Lower lobe of right lung (tissue), 2 donors: ENCODE measurements at regions not wholly inside any gene's neighbourhood (a gene's known extent, or its start where the extent isn't known, plus 50 kb on each side); places are given as distances from the start of the nearest gene placed in this dataset.

Source experiments
- ATAC-seq, 2 donors: fragments of 200-7000 bp; cut with Tn5 transposase; one replicate each; pipeline ENCODE4 v1.9.1; 2020 to 2022; ENCODE audit warnings: mild to moderate bottlenecking in 2 of 2, moderate library complexity in 2 of 2
- DNase-seq: peaks from one replicate; pipeline ENCODE4 v3.0.0-alpha.2; 2020
- H3K27ac ChIP-seq: fragments of 200-600 bp; one replicate; pipeline ENCODE4 v1.8.0; 2022
- H3K27me3 ChIP-seq: fragments of 200-600 bp; one replicate; pipeline ENCODE4 v1.8.0; 2022; ENCODE audit warnings: low read depth
- H3K36me3 ChIP-seq: fragments of 200-600 bp; one replicate; pipeline ENCODE4 v1.8.0; 2022; ENCODE audit warnings: mild to moderate bottlenecking
- H3K4me1 ChIP-seq: fragments of 200-600 bp; one replicate; pipeline ENCODE4 v1.8.0; 2022
- H3K4me3 ChIP-seq: fragments of 200-600 bp; one replicate; pipeline ENCODE4 v1.8.0; 2022; ENCODE audit warnings: mild to moderate bottlenecking
- H3K9me3 ChIP-seq: fragments of 200-600 bp; one replicate; pipeline ENCODE4 v1.8.0; 2022
- CTCF ChIP-seq: fragments of 200-600 bp; IDR thresholded peaks from one replicate; pipeline ENCODE4 v1.8.0; 2022; ENCODE audit warnings: antibody characterized with exemption, mild to moderate bottlenecking
- intact Hi-C: fragments of 100-400 bp; cut with DNase I; formaldehyde crosslinking; loops from one replicate; pipeline ENCODE4 v1.11.0; 2022
- donor health status: DM: no; HTN: yes; CAD: no; lungs with severe emphysema.

GRCh38 chr5:173557123-173557903 is 59.1 kb downstream of the BOD1 start:
- intact Hi-C loops = no loop called here
- no peaks in the 10 kb centered on the region for H3K36me3 ChIP-seq
- H3K4me1 ChIP-seq = no peaks in the 10 kb centered on the region
- H3K27ac ChIP-seq = no peak overlapping the region
- peaks cover 5% of the 10 kb centered on the region for H3K9me3 ChIP-seq
- ATAC-seq (no peak), DNase-seq (no peak)
- TF ChIP-seq CTCF = no peak
- no peak overlapping the region for H3K4me3 ChIP-seq
- peaks cover 22% of the 10 kb centered on the region for H3K27me3 ChIP-seq

- Histone ChIP-seq H3K9me3 (peaks cover 5% of the 10 kb centered on the region), H3K4me1 (no peaks in the 10 kb centered on the region), H3K27me3 (peaks cover 22% of the 10 kb centered on the region), H3K4me3 (no peak overlapping the region), H3K36me3 (no peaks in the 10 kb centered on the region), H3K27ac (no peak overlapping the region)
- no peak for TF ChIP-seq CTCF
- ATAC-seq = no peak
- intact Hi-C loops = no loop called here
- DNase-seq = no peak
Observed at GRCh38 chr5:173556142-173557028, 60.1 kb downstream of the BOD1 start.

- Histone ChIP-seq H3K4me3 (no peak overlapping the region), H3K27ac (no peak overlapping the region), H3K27me3 (peaks cover 22% of the 10 kb centered on the region), H3K36me3 (no peaks in the 10 kb centered on the region), H3K4me1 (no peaks in the 10 kb centered on the region), H3K9me3 (peaks cover 5% of the 10 kb centered on the region)
- no peak for TF ChIP-seq CTCF
- intact Hi-C loops = no loop called here
- DNase-seq = no peak
- ATAC-seq = no peak
Observed at GRCh38 chr5:173554989-173555705, 61.3 kb downstream of the BOD1 start.

GRCh38 chr5:173554038-173554955 is 62.2 kb downstream of the BOD1 start:
- Histone ChIP-seq H3K36me3 (no peaks in the 10 kb centered on the region), H3K27me3 (peaks cover 20% of the 10 kb centered on the region), H3K27ac (no peak overlapping the region), H3K4me1 (no peaks in the 10 kb centered on the region), H3K4me3 (no peak overlapping the region), H3K9me3 (no peaks in the 10 kb centered on the region)
- no peak for TF ChIP-seq CTCF
- intact Hi-C loops = no loop called here
- ATAC-seq (peak in 1 of 2 donors; percentile 36), DNase-seq (no peak)
